ENCODE measurements at regions not wholly inside any gene's neighbourhood (a gene's known extent, or its start where the extent isn't known, plus 50 kb on each side); places are given as distances from the start of the nearest gene placed in this dataset.
"Not testable (repeated sequence)": the region's sequence is repeated elsewhere in the genome, so short reads cannot be mapped to it uniquely, and the experiment has no call there.

DNA sequence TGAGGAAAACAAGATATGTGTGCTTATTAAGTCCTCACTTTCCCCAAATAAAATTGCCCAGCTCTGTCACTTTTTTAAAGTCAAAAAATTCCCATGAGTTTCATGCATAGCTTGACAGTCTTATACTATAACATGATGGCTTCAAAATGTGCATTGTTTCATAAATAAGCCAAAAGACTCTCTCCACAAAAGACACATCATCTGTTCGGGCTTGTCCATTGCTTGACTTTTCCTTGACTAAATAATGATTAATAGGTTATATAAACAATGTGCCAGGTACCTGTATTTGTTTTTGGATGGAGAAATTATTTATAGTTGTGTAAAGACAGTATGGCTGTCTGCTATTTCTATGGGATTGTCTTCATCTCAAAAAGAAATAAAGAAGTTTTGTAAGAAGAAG is 329.2 kb upstream of the KLF3 start:
- DNase-seq (ENCODE audit: low spot score) = no peak

- not testable (repeated sequence) for DNase-seq (ENCODE audit: low spot score)
Measured at GRCh38 chr4:38338939-38339338, 325.1 kb upstream of the KLF3 start.

DNA sequence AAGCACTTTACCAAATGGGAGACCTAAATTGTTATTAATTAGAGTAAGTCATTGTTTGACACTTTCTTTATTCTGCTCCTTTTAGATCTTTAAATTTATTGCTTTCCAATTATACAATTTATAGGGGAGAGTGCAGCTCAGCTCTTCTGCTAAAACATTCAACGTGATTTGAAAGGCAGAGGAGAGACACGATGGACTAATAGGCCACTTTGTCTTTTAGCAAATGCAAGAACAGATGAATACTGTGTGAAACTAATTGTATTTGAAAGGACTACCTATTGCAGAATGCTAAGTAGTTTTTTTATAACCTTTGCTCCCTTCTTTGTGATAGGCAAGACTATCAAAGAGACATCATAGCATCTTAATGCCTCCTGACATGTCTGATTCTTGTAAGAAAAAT is 320.4 kb upstream of the KLF3 start:
- DNase-seq (ENCODE audit: low spot score) = no peak

- DNase-seq (ENCODE audit: low spot score) = no peak
Measured at GRCh38 chr4:38344929-38345328, 319.1 kb upstream of the KLF3 start.

GRCh38 chr4:38347251-38347650 is 316.7 kb upstream of the KLF3 start:
- no peak for DNase-seq (ENCODE audit: low spot score)

DNA sequence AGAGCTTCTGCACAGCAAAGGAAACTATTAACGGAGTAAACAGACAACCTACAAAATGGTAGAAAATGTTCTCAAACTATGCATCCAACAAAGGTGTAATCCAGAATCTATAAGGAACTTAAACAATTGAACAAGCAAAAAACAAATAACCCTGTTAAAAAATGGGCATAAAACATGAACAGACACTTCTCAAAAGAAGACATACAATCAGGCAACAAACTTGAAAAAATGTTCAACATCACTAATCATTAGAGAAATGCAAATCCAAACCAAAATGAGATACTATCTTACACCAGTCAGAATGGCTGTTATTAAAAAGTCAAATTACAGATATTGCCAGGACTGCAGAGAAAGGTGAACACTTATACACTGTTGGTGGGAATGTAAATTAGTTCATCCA is 309.6 kb upstream of the KLF3 start:
- no peak for DNase-seq (ENCODE audit: low spot score)

GRCh38 chr4:38354872-38355271 is 309.1 kb upstream of the KLF3 start:
- DNase-seq (ENCODE audit: low spot score) = no peak

DNA sequence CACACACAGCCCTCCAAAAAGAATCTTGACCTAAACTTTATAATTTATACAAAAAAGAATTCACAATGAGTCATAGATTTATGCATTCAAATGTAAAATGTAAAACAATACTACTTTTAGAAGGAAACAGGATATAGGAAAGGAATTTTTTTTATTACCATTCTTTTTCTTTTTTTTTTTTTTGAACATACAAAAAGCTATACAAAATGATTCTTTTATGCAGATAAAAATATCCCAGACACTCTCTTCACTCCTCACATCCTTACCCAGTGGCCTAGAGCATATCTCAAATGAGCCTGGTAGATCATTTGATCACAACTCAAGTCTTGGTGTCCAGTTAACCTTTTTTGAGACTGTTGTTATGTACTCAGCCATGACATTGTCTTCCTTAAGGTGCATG is 307.3 kb upstream of the KLF3 start:
- DNase-seq (ENCODE audit: low spot score) = no peak

GRCh38 chr4:38357546-38357945 is 306.5 kb upstream of the KLF3 start:
- DNase-seq (ENCODE audit: low spot score) = no peak

DNA sequence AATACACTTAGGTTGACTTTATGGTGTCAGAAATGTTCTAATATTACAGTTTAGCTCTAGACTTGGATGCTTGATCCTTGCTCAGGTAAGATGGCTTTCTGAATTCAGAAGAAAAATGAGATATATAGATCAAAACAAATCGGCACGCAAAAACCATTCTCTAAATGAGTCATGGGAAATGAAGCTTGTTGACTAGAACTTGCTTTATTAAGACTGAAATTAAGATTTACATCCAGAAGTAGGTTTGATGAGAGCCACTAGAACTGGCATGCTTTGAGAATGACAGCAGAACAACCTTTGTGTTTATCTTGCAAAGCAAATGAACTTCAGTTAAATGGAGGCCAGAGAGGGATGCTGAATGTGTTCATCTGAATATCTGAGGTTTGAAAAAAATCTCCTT is 304.9 kb upstream of the KLF3 start:
- DNase-seq (ENCODE audit: low spot score) = no peak

GRCh38 chr4:38360201-38360600 is 303.8 kb upstream of the KLF3 start:
- DNase-seq (ENCODE audit: low spot score) = no peak

GRCh38 chr4:38364383-38364963 is 299.5 kb upstream of the KLF3 start:
- DNase-seq (ENCODE audit: low spot score) = no peak

- DNase-seq (ENCODE audit: low spot score) = no peak
Measured at GRCh38 chr4:38365261-38365660, 298.7 kb upstream of the KLF3 start.

DNA sequence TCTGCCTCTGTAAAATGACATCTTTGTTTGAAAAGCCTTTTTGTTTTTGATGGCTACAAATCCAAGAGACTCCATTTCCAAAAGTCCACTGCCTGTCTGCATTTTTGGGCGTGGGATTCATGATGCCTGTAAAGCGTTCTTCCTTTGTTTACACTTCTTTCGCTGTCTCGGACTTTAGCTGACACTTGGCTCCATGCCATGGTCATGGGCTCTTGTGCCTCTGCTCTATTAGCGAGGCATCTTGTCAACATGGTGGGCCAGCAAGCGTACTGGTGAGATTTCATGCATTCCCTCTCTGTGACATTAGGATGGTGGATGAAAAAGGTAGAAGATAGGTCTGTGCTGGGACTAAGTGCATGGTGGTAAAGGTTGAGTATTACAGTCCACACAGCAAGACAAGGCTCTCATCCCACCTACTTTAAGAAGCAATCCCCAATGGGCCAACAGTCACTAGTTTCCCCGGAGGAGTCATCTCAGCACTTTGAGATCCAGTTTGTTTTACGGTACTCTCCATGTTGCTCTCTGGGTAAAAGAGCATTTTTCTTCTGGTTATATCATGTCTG is 298.2 kb upstream of the KLF3 start:
- no peak for DNase-seq (ENCODE audit: low spot score)

DNA sequence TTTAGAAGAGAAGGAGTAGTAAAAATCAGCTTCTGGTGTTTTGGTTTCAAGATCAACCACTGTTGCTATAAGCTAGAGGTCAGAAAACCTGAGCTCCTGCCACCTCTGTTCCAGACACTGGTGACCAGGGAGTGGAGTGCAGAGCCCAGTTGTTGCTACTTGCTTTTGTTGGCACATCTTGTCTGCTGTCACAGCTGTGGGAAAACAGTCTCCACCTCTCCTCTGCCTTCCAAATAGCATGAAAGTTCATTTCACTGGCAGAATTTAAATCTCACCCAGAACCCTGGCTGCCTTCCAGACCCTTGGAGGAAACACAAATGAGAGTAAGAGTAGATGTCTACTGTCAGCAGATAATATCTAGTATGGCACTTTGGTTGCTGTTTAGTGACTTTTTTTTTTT is 297.5 kb upstream of the KLF3 start:
- DNase-seq (ENCODE audit: low spot score) = no peak

DNA sequence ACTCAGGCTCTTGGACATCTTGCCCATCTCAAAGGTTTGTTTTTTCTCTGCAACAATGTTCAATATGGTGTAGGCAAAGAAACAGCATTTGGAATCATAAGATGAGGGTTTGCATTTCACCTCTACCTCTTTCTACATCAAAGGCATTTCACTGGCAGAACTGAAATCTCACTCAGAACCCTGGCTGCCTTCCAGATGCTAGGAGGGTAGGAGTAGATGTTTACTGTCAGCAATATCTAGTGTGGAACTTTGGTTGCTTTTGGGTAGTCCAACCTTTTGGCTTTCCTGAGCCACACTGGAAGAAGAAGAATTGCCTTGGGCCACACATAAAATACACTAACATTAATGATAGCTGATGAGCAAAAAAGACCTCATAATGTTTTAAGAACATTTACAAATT is 297.0 kb upstream of the KLF3 start:
- peak; percentile 8 for DNase-seq (ENCODE audit: low spot score)

DNA sequence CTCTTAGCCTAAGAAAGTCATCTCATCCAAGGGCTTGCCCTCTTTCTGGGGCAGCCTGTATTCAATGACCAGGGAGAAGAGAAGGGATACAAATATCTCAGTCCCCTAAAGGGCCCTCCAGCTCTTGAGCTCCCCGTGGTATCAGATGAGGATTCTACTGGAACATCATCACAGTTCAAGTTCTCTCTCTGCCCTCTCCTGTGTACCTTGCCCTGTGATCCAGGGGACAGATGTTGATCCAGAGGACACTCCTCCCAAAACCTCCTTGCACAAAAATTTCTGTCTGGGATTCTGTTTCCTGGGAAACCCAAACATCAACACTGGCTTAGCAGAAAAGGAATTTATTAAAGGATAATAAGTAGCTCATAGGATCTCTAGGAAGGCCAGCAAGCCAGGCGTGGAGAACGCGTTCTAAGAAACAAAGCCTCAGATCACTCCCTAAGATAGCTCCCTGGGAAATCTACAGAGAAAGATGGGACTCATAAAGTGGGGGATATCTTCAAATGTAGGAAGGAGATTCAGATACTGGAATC is 296.3 kb upstream of the KLF3 start:
- DNase-seq (ENCODE audit: low spot score) = no peak

DNA sequence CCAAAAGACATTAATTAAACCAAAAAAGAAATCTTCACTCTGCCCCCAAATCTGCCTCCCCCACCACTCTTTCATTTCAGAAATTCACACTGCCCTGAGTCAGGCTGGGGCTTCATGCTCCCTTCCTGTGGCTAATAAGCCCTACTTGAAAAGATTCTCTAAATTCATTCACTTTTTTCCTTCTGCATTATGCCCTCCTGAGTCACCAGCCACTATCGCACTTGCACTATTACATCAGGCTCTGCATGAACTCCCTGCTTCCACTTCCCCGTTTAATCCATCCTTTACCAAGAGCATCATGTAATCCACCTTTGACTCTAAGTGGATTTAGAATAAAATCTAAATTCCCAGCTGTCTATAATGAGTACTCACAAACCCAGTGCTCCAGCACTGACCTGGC is 295.4 kb upstream of the KLF3 start:
- no peak for DNase-seq (ENCODE audit: low spot score)

GRCh38 chr4:38371391-38371851 is 292.6 kb upstream of the KLF3 start:
- DNase-seq (ENCODE audit: low spot score) = no peak

DNA sequence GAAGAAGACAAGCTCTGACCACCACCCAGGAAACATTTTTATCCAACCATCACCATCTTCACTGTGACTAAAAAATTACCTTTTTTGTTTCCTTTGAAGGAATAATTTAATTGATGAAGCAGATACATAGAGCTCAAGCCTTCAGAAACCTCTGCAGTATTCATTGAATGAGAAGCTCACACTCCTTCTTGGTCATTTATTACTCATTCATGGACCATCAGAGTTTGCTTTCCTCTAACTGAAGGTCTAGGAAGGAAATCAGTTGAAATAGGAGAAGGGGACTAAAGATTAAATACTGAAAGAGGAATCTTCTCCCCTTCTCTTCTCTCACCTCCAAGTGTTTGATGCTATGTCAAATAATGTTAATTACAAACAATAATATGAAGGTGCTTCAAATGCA is 290.6 kb upstream of the KLF3 start:
- DNase-seq (ENCODE audit: low spot score) = no peak

DNA sequence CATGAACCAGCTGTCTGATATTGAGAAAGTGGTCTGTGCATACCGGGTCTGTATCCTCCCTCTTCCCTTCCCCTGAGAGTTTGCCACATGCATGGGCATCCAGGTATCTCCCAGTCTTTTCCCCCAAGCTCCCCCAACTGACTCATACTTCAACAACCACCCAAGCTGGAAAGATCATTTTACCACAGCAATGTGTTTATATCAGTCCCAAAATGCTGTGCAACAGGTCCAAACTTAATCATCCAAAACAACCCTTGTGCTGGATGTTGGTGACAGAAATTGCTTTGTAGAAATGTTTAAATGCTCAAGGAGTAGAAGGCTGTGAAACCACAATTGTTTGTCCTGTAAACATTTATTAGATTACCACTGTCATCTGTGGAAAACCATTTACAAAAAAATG is 286.8 kb upstream of the KLF3 start:
- no peak for DNase-seq (ENCODE audit: low spot score)

GRCh38 chr4:38378478-38378877 is 285.5 kb upstream of the KLF3 start:
- DNase-seq (ENCODE audit: low spot score) = no peak

GRCh38 chr4:38381788-38382187 is 282.2 kb upstream of the KLF3 start:
- DNase-seq (ENCODE audit: low spot score) = no peak

- no peak for DNase-seq (ENCODE audit: low spot score)
Measured at GRCh38 chr4:38382520-38382919, 281.5 kb upstream of the KLF3 start.
